NCI-H128 (cell line): ENCODE measurements at regions not wholly inside any gene's neighbourhood (a gene's known extent, or its start where the extent isn't known, plus 50 kb on each side); places are given as distances from the start of the nearest gene placed in this dataset.
"Not testable (repeated sequence)": the region's sequence is repeated elsewhere in the genome, so short reads cannot be mapped to it uniquely, and the experiment has no call there.

ENCODE experiments used
- DNase-seq: peaks from one replicate; lab custom pipeline; 2025; ENCODE audit not compliant: unreplicated experiment; lab: John Stamatoyannopoulos, UW

DNA sequence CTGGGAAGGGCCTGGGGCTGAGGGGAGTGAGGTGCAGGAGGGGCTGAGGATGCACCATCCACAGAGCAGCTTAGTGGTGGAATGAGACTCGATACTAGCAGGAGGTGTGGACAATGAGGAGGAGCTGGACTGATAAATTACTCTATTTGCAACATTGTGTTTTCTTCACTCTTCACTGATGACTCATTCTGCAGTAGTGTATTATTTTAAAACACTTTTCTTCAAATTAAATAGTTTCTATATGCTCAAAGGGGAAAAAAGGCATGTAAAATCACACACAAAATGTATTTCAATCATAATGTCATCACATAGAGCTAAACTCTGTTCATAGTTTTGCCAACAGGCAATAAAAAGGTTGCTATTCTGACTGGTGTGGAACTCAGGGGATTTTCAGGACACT is 467.0 kb upstream of the CTSO start:
- DNase-seq, result no peak

DNA sequence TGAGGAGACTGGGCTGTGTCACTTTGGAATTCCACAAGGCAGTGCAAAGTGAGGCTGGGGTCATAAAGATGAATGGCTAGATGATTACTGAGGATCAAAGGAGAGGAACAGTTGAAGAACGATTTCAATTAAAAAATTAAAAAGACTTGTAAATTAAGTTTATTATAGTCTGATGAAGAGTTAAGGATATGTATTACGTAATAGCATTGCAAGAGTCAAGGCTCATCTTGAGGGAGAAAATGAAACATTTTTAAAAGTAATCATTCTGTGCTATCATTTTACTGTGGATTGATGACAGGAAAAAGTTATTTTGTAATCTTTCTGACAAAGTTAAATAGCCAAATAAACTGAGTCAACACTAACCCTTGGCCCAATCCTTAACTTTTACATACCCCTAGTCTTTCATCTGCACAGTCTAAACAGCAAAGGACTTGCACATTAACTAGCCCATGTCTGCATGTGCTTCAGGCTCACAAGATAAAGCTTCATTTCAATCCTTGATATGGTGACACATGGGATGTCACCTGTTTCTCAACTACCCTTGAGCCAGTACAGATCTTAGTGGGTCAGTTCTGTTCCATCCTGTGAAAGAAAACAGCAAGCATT is 465.5 kb upstream of the CTSO start:
- DNase-seq, result no peak

DNA sequence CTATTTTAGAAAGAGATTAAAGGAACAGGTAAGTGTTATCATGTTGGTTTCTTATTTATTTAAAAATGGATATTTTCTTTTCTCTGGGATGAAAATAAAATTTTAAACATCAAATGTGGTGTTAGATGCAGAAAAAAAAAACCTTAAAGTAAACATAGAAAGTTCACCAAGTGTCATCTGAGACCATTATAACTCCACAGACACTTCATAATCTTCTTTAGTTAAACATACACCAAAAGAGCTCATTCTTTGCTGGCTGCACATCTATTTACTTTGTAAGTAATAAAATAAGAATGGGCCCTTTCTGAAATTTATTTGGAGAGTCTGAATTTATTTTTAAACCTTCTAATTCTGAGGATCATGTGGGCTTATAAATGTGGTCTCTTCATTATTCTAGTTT is 460.7 kb upstream of the CTSO start:
- DNase-seq, result no peak

DNA sequence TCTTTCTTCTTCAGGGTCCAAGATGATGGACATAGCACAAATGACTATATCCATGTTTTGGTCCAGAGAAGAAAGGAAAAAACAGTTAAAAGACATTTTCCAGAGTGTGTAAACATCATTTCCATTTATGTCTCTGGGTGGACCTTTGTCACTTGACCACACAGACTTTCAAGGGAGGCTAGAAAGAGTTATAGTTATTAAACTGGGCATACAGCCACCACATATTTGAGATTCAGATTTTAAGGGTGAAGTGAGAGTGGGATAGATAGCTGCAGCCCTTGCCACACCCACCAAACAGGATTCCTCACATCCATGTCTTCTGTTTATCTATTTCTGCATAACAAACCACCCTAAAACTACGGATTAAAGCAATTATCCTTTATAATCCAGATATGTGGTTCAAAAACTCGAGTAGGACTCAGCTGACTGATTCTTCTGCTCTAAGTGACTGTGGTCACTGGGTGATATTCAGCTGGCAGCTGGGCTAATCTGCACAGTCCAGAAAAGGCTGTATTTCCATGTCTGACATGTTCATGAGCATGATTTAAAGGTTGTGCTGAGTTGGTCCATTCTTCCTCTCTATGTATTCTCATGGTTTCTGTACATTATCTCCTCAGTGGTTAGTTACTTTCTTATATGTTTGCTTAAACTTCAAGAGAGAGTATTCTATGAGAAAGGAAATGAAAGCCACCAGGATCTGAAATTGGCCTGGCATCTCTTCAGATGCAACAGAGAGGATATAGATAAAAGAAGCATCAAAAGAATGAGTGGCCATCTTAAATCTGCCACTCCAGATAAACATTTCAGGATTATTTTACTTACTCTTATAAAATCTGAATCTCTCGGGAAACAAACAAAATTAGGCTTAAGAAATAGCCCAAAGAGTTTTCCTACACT is 459.8 kb upstream of the CTSO start:
- DNase-seq, result no peak

DNA sequence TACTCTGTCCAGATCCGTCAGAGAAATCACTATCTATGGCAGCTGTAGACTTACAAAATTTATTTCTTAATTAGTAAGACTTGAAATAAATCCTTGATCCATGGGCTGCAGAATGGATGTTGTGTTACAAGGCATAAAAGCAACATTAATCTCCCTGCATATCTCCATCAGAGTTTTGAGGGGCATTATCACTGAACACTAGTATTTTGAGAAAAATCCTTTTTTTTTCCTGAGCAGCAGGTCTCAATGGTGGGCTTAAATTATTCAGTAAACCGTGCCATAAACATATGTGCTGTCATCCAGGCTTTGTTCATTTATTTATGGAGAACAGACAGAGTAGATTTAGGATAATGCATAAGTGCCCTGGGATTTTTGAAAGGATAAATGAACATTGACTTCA is 457.9 kb upstream of the CTSO start:
- DNase-seq, result no peak

DNA sequence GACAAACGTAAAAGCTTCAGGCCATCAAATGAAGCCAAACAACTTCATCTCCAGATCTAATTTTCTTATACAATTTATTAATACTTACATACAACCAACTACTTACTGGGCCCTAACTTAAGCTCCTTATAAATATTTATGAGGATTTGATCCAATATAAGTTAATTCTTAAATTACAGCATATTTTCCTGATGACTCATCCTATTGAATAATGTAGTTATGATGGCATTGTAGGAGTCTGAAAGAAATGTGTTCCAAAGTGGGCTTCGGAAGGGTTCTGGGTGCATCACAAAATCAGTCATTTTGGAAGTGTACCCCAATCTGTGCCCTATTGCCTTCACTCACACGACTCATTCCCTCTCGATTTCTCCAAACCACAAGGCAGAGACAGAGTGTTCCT is 455.1 kb upstream of the CTSO start:
- DNase-seq, result no peak

DNA sequence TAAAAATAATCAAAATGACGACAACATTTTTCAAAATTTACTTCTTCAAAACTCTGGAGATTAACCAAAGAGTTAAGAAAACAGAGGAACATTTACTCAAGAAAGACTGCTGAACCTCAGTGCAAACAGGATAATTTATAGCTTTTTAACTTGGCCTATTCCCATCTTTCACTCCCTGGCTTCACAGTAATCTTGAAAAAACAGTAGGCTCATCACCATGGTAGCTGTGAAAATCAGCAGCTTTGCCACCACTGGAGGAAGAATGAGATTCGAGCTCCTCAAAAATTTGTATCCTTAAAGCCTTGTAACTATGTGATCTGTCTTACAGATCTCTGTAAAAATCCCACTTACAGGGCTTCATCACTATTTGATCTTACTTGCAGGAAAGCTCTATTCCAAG is 447.7 kb upstream of the CTSO start:
- DNase-seq, result no peak

DNA sequence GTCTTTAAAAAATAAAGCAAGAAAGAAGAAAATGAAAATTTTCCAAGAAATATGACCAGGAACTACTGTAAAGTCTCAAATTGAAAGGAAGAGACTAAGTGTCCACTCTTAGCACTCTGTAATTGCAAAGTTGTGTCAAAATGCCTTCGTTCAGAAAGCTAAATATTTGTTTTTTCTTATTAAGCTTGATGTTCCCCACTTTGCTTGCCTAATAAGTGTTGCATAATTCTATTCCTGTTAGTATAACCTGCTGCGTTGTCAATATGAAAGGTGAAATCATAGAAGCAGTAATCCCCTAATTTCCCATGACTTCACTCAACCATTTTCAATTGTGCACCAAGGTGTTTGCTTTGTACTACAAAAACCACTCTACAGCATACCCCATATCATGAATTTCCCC is 442.9 kb upstream of the CTSO start:
- no peak for DNase-seq

DNA sequence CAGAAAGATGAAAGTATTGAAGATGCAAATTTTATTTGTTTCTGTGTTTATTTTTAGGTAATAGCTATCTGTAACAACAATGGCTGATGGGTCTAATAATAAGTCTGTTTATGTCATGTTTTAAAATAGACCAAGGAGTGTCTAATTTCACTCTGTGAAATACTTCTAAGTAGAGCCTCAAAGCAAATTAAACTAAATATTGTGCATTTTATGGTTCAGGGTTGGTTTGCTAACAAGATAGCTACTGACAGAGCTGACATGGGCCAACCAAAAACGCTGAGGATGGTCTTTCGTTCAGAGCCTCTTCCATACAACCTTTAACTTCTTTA is 437.6 kb upstream of the CTSO start:
- no peak for DNase-seq

DNA sequence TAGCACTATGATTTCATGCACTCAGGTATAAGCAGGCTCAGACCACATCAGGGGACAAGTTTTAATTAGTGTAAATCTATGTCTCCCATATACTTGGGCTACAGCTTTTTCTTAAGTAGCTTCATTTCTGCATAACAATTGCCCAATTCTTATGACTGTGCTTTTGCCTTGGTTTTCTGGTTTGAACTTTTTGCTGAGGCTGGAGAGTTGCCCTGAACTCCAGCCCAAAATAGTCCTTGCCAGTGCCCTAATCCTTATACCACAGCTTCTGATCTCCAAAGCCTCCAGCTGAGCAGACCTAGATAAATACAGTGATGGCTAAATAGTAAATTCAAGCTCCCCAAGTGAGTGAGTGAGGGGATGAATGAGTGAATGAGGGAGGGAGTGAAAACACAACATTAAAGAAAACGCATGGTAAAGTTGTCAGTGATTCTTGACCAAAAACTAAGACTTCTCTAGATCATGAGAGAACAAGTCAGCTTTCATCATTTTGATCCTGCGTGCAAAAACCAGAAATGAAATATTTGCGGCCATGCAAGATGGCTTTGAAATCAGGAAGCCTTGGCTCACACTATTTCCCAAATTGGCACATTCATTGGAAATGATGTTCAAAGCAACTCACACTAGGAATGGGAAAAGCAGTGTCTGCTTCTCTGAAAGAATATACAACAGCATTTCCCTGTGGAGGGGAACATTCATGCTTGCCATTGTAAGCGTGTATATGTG is 437.1 kb upstream of the CTSO start:
- DNase-seq, result no peak

DNA sequence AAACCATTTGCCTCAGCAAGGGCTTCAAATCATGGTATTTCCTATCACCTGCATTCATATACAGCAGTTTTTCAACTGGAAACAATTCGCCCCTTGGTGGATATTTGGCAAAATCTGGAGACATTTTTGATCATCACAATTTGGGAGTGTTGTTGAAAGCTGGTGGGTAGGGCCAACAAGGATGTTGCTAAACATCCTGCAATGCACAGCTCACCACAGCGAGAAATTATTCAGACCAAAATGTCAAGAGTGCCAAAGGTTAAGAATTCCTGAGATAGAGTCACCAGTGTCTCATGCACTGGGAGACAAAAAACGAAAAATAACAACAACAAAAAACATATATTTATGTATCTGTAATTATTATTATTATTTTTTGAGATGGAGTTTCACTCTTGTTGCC is 435.2 kb upstream of the CTSO start:
- DNase-seq, result no peak

DNA sequence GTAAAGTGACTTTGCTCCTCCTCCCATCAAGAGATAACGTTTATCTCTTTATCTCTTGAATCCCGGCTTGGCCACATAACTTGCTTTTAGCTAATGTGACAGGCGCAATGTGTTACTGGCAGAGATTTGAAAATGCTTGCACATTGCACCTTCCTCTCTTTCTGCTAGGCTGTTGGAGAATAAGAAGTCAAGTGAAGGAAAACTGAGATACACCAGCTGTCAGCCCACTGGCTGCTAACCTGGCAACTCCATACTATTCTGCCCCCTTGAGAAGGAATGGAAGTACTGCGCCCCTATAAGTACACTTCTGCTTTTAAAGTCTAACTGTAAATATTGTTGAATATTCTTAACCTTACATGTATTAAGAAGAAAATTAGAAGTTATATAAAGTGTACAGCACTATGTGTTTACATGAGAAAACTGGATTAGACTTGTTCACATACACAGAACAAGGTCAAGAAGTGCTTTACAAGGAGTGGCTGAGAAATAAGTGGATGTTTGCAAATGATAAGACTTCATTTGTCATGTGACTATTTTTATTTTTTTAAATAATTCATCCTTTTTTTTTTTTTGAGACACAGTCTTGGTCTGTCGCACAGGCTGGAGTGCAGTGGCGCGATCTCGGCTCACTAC is 424.5 kb upstream of the CTSO start:
- no peak for DNase-seq

DNA sequence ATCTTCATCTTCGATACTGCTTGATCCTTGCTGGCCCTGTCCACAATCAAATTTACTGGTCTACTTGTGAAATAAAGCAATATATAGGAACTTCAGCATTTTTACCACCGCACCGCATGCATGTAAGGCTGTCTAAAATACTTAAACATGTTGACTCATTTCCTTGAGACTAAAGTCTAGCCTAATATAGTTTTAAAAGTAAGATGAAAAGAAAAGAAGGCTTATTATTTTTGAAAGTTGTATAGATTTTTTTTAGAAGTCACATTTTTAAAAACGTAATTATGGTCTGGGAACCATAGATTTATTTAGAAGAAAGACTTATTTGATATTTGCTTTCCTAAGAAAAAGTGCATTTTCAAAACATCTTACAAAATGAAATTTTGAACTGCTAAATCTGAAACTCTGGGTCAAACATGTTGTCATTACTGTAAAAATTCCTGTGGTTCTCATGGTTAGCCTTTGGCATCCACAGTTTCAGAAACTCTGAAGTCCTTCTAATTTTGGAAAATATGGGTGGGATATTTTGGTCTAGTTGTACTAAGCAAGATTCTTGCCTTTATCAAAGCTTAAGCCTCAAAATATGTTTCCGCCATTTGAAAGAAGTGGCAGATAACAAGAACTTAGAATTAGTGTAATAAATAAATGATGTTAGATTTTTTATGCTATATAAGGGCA is 423.5 kb upstream of the CTSO start:
- DNase-seq, result no peak

DNA sequence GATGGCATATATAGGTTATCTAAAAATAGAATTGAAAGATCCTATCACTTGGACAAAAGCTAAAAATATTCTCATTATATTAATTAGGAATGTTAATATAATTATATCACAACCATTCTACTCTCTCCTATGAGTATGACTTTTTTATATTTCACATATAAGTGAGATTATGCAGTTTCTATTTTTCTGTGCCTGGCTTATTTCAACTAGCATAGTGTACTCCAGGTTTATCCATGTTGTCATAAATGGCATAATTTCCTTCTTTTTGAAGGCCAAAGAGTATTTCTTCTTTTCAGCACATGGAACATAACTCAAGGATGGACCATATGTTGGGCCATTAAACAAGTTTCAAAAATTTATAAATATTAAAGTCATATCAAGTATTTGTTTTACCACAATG is 421.2 kb upstream of the CTSO start:
- DNase-seq, result no peak

DNA sequence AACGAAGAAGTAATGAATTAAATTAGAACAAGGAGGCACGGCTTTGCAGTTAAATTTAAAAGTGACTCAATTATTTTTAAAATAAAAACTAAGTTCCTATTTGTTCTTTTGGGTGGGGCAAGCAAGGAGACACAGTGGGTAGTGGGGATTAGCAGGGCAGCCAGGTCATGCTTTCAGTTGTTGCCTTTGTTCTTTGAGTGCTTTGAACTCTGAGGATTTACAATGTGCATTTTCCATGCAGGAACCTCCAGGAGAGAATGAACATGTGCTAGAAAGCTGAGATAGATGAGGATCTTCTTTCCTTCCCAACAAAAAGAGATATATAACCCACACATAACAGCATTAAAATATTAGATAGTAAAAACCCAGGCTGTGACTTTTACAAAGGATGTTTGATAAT is 420.4 kb upstream of the CTSO start:
- DNase-seq, result no peak

DNA sequence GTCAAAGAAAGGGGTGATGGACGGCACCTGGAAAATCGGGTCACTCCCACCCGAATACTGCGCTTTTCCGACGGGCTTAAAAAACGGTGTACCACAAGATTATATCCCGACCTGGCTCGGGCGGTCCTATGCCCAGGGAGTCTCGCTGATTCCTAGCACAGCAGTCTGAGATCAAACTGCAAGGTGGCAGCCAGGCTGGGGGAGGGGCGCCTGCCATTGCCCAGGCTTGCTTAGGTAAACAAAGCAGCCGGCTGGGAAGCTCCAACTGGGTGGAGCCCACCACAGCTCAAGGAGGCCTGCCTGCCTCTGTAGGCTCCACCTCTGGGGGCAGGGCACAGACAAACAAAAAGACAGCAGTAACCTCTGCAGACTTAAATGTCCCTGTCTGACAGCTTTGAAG is 413.8 kb upstream of the CTSO start:
- not testable (repeated sequence) for DNase-seq

DNA sequence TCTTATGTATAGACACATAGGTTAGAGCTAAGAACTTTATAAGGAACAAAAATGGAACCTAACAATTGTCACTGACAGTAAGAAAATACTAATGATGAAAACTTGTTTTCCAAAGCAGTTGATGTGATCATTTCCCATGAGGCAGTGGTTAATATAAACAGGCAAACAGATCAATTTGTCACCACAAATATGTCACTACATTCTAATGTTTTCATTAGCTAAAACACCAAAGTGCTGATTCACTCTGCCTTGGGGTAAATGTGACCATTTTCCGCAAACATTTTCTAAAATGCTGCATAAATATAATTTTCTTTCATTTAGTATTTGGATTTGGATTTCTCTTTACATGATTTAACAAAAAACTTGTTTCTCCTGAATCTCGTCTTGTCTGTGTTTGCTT is 408.9 kb upstream of the CTSO start:
- no peak for DNase-seq

DNA sequence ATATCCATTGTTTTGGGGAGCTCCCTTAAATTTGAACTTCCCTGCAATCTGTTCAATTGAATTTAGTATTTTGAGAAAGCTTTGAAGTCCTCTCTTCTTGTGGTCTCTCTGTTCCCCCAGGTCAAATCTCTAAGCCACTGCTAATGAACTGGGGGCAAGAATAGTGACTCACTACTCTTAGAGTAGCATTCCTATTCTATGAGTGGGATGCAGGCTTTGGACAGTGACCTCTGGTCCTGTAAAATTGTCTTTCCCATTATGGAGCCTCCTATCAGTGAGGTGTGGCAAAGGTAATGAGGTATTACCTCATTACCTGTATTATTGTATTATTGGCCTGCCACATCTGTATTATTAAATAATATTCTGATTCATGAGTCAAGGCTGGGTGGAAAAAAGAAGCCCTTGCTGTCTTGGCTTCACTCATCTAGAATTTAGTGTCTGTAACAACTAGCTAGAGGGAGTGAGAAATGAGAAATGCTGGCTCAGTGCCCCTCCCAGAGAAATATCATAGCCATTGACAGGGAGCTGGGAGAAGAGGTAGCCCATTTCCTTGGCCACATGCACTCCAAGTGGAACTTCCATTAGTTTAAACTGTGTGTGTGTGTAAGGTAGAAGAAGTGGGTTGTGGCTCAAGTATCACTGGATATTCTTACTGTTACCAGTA is 393.9 kb upstream of the CTSO start:
- DNase-seq, result no peak

DNA sequence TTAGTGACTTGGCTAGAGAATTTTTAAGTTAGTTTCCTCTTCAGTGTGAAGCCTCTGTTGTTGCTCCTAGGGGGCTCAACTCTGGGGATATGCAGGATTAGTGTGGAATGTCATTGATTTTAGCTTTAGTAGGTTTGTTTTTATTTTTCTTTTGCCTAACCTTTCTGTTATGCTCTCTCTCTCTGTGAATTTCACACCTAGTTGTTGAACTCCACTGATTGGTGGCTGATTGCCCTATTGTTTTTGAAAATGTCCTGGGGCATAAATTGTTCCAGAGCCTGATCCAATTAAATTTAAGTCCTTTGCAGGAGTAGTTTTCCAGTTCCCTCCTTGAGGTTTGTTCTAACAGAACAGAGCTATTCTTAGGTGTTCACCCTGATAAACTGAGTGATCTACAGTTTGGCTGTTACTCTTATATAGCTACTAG is 393.3 kb upstream of the CTSO start:
- DNase-seq, result no peak

DNA sequence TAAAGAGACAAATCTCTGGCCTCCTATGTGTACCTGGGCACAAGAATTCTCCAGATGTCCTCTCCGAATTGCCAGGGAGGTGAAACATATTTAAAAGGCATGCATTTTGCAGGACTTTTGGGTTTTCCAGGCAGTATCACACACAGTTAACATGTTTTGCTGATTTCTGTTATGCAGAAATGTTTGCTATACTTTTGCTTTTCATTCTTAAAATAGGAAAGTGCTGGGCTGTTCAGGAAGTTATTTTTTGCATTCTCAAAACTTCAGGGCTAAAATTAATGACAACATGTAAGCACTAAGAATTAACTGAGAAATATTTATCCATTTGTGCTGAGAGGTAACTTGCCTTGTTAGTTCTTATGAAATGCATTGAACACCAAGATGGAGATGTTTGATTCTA is 390.7 kb upstream of the CTSO start:
- no peak for DNase-seq

DNA sequence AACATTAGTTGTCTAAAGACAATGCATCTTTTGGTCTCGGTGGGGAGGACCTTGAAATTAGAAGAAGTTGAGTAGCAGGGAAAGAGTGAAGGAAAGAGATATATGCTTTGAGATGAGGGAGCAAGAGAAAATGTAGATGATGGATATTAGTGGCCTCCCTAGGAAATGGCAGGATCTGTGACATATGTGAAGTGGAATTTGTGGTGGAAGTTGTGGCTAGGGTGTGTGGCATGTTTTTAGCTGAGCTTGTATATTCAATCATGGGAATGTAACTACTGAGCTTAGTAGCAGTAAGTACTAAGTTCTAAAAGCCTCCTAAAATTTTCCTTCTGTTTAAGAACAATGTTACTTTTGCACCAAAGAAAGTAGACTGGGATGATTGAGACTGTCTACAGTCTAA is 382.8 kb upstream of the CTSO start:
- DNase-seq, result no peak
